HFF-Myc (cell line): ENCODE measurements at regions not wholly inside any gene's neighbourhood (a gene's known extent, or its start where the extent isn't known, plus 50 kb on each side); places are given as distances from the start of the nearest gene placed in this dataset.
"Not testable (repeated sequence)": the region's sequence is repeated elsewhere in the genome, so short reads cannot be mapped to it uniquely, and the experiment has no call there.

ENCODE experiments used
- DNase-seq: peaks from one replicate; pipeline ENCODE4 v3.0.0-alpha.2; 2011; ENCODE audit warnings: low read depth; ENCODE audit errors: extremely low read depth
- H3K4me3 ChIP-seq: replicated peaks from 2 replicates; pipeline ENCODE4 v1.5.1; 2011; ENCODE audit warnings: low read depth, mild to moderate bottlenecking, control low read depth, low read length
- TF ChIP-seq, protein P1 (sequence below): IDR thresholded peaks from 2 replicates; pipeline ENCODE4 v1.5.1; 2012; ENCODE audit warnings: mild to moderate bottlenecking, low read depth, low read length, control low read depth; ENCODE audit errors: missing control alignments

DNA sequence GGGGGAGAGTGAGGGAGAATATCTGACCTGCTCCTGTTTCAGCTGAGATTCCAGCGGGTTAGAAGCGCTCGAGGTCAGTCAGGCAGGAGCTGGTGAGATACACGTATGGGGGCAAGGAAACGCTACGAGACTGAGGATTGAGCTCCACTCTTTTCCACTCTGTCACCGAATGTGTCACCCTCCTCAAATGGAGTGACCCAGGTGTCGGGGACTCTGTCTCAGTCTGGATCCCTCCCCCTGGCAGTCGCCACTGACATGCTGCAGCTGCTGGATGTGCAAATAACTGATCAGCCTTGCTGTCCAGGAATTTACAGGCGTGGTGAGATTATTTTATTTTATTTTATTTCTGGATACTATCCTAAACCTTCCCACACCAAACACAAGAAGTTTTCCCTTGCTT is 100.9 kb upstream of the DPP6 start:
- DNase-seq = no peak
- TF ChIP-seq, protein P1, sequence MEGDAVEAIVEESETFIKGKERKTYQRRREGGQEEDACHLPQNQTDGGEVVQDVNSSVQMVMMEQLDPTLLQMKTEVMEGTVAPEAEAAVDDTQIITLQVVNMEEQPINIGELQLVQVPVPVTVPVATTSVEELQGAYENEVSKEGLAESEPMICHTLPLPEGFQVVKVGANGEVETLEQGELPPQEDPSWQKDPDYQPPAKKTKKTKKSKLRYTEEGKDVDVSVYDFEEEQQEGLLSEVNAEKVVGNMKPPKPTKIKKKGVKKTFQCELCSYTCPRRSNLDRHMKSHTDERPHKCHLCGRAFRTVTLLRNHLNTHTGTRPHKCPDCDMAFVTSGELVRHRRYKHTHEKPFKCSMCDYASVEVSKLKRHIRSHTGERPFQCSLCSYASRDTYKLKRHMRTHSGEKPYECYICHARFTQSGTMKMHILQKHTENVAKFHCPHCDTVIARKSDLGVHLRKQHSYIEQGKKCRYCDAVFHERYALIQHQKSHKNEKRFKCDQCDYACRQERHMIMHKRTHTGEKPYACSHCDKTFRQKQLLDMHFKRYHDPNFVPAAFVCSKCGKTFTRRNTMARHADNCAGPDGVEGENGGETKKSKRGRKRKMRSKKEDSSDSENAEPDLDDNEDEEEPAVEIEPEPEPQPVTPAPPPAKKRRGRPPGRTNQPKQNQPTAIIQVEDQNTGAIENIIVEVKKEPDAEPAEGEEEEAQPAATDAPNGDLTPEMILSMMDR = no peak

DNA sequence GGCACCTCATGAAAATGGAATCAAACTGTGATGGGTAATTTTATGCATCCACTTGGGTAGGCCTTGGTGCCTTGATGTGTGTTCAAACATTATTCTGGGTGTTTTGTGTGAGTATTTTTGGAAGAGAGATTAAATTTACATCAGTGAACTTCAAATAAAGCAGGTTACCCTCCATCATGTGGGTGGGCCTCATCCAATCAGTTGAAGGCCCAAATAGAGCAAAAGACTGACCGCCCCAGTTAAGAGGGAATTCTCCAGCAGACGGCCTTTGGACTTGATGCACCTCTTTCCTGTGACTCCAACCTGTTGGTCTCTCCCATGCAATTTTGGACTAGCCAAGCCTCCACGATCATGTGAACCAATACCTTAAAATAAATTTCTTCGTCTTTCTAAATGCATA is 97.7 kb upstream of the DPP6 start:
- no peak overlapping the region for H3K4me3 ChIP-seq
- TF ChIP-seq, protein P1 = no peak
- no peak for DNase-seq

More for the DNA sequence above, 100.9 kb upstream of the DPP6 start:
- H3K4me3 ChIP-seq = no peak overlapping the region

DNA sequence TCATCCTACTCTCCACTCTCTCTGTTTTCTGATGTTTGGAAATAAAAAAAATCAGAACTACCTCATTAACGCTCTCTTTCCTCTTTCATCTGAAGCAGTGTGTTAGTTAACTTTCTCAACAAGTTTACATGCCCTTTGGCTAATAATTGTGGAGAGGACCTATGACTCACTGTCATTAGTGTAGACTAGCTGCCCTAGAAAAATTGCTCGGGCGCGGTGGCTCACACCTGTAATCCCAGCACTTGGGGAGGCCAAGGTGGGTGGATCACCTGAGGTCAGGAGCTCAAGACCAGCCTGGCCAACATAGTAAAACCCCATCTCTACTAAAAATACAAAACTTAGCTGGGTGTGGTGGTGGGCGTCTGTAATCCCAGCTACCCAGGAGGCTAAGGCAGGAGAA is 94.5 kb upstream of the DPP6 start:
- DNase-seq, H3K4me3 ChIP-seq: not testable (repeated sequence)

DNA sequence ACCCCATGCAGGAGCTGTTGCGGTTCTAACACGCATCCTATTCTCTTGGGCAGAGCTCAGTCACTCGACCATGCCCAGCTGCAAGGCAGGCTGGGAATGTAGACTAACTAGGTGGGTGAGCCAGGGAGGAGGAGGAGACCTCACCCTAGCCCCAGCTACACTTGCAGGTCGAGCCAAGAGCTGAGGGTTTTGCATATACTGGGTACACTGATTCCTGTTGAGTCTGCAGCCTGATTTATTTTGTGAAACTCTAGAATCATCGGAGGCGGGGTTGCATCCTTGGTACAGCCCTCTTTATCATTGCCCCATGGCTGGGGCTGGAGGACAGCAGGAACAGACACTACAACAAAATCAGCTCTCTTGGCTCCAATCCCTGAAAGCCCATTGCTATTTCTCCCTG is 93.8 kb upstream of the DPP6 start:
- not testable (repeated sequence) for H3K4me3 ChIP-seq

DNA sequence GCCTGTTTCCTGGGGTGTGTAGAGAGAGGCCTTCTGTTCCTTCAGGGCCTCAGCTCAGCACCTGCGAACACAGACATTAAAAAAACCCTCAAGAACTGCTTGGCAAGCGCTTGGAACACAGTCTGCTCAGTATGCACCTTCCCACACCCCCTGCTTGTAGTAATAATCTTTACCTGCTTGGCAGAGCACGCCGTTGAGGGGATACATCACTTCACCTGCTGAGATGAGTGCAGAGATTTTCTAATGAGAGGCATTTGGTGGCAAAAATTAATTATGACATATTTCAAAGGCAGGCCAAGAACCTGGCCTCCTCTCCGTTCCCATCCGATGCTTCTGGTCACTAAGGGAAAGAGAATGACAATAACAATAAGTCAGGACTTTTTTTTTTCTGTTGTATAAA is 93.4 kb upstream of the DPP6 start:
- not testable (repeated sequence) for H3K4me3 ChIP-seq, DNase-seq

More for the DNA sequence above, 93.8 kb upstream of the DPP6 start:
- not testable (repeated sequence) for DNase-seq

DNA sequence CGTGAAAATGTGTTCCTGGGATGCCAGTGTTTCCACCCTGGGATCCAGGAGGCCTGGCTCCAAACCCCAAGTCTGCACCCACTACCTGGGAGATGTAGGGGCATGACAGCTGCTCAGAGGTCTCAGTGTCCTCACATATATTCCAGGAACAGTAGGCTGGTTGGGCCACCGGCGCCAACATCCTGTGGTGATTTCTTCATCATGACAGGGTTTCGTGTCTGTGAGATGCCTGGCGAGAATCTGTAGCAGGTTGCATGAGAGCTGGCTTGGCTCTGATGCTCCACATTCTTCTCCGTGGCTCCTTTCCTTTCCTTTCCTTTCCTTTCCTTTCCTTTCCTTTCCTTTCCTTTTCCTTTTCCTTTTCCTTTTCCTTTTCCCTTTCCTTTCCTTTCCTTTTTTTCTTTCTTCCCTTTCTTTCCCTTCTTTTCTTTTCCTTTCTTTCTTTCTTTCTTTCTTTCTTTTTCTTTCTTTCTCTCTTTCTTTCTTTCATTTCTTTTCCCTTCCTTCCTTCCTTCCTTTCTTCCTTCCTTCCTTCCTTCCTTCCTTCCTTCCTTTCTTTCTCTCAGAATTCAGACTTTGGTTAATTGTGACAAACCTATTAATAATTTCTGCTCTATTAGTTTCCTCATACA is 87.6 kb upstream of the DPP6 start:
- H3K4me3 ChIP-seq, DNase-seq: not testable (repeated sequence)

DNA sequence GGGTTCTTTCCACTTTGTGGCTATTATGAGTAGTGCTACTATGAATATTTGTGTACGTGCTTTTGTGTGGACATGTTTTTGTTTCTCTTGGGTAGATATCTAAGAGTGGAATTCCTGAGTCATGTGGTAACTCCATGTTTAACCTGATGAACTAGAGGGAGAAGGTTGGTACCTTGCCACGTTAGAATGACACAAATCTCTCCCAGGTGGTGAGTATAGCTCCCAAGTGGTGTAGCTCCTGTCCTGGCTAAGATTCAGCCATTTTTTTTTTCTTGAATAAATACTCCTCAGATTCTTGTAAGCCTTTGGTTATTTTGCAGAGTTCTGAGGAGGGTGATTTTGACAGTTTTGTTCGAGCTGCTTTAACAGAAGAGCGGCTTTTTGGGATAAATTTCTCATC is 83.2 kb upstream of the DPP6 start:
- DNase-seq, H3K4me3 ChIP-seq: not testable (repeated sequence)

DNA sequence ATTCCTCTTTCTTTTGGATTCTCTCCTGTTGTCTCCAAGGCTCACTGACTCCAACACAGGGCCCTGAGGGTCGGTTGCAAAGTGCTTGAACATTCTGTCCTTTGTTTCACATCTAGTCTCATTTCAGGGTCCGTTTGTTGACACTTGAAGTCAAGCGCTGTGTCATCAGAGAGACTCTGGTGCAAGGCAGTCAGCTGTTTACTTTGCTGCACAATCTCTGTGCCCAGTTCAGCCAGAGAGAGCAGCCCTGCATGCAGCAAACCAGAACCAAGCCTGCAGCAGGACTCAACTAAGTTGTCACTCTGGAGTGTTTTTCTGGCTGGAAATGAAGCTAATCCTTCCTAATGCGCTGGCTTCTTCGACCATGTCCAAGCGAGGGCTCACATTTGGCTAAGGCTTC is 77.6 kb upstream of the DPP6 start:
- not testable (repeated sequence) for H3K4me3 ChIP-seq, DNase-seq

DNA sequence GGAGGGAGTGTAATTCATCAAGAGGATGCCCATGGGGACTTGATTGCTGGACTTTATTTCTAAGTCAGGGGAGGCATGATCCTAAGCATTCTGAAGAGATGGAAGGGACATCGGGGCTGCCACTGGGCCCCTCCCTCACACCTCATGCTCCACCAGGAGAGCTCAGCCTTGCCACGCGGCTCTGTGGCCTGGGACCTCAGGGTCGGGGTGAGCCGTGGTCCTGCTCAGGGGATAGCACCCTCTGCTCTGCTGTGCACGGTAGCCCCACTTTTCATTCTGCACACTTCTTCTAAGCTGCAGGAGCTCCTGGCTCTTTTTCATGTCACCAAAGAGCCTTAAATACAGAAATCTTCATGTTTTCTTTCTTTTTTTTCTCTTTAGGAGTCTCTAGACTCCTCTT is 75.5 kb upstream of the DPP6 start:
- not testable (repeated sequence) for DNase-seq, H3K4me3 ChIP-seq

DNA sequence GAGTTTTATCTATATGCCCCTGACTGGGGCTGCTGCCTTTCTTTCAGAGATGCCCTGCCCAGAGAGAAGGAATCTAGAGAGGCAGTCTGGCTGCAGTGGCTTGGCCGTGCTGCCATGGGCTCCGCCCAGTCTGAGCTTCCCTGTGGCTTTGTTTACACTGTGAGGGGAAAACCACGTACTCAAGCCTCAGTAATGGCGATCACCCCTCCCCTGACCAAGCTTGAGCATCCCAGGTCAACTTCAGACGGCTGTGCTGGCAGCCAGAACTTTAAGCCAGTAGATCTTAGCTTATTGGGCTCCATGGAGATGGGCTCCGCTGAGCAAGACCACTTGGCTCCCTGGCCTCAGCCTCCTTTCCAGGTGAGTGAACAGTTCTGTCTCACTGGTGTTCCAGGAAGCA is 69.0 kb upstream of the DPP6 start:
- DNase-seq, H3K4me3 ChIP-seq: not testable (repeated sequence)

DNA sequence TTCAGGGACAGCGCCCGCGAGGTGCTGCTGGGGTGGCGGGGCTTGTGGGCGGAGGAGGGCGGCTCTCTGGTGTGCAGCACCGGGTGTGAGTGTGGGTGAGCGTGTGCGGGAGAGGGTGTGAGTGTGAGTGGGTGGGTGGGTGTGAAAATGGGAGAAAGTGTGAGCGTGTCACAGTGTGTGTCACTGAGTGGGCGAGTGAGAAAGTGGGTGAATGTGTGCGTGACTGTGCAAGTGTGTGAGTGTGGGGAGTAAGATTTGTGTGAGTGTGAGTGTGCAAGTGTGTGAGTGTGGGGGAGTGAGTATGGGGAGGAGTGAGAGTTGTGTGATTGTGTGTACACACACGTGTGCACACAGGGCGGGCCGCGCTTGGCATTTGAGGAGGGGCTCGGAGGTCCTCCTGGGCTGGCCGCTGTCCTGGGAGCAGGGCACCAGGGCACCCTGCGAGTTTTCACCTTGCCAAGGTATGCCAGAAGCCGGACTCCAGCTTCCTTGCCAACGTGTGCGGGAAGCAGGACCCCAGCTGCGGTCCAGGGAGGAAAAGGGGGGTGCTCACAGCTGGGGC is 63.1 kb upstream of the DPP6 start:
- not testable (repeated sequence) for H3K4me3 ChIP-seq, DNase-seq

DNA sequence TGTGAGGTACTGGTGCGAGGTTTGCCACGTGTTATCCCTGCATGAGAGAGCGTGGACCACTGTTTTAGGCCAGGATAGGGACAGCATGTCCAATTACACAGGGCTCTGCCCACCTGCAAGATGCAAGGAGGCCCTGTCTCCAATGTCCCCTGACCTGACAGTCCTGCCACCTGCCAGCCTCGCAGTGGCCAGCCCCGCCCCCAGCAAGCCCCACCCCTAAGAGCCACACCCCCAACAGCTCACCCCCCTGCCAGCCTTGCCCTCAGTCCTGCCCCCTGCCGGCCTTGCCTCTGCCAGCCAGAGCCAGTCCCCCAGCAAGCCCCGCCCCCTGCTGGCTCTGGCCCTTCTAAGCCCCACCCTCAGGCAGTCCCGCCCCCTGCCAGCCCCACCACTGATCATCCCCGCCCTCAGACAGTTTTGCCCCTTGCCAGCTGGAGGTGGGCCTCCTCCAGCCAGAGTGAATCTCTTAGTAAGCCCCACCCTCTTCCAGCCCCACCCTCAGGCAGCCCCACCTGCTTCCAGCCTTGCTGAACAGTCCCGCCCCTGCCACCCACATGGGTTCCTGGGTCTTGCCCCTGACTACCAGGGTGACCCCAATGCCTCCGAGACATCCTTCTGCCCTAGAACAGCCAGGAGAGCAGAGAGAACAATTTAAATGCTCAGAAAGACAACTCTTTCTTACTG is 62.3 kb upstream of the DPP6 start:
- not testable (repeated sequence) for DNase-seq, H3K4me3 ChIP-seq

DNA sequence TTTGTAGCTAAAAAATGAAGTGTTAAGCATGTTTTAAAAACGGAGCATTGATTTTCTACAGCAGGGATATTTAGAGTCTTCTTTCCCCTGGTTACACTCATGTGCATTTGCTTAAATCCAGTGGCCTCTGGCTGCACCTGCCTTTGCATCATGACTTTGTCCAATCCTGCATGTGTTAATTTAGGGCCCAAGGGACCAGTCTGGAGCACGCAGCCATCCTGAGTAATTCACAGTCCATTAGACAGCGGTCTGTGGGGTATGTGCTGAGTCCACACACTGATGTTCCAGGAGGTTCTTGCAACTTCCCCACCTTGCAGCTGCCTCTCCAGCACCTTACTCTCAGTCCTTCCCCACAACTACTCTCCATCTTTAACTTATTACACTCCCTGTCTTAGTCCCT is 60.7 kb upstream of the DPP6 start:
- H3K4me3 ChIP-seq, DNase-seq: not testable (repeated sequence)

DNA sequence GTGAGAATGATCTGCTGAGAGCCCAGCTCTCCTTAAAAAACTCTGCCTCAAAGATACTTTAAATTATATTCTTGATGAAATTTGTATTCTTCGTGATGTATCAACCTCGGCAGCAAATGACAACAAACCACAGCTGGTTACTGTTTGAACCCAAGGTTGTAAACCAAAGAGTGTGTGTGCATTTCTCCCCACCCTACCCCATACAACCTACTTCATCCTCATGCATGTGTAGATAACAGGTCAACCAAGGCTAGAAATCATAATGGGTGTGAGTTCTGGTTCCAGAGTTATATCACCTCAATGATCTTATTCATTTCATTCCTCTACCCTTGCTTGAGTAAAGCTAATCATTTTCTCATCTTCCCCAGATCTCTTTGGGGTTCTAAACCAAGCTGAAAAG is 58.8 kb upstream of the DPP6 start:
- H3K4me3 ChIP-seq, DNase-seq: not testable (repeated sequence)

DNA sequence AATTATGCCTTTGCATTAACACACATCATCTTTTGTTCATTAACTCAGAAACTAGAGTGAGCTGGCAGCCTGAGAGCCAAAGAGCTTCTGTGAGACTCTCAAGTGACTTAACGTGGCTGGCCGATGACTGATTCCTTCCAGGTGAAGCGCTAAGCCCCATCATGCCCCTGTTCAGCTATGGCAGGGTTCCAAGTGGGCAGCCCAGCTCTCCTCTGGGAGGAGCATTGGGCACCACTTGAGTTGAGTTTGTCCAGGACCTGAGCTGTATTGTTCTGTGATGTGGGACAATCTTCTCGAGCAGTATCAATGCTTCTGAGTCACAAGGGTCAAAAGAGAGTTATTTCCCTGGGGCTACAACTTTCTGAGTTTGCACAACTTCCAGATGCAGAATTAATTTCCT is 53.3 kb upstream of the DPP6 start:
- not testable (repeated sequence) for H3K4me3 ChIP-seq, DNase-seq
